ENCODE measurements at regions not wholly inside any gene's neighbourhood (a gene's known extent, or its start where the extent isn't known, plus 50 kb on each side); places are given as distances from the start of the nearest gene placed in this dataset.
"Not testable (repeated sequence)": the region's sequence is repeated elsewhere in the genome, so short reads cannot be mapped to it uniquely, and the experiment has no call there.

DNA sequence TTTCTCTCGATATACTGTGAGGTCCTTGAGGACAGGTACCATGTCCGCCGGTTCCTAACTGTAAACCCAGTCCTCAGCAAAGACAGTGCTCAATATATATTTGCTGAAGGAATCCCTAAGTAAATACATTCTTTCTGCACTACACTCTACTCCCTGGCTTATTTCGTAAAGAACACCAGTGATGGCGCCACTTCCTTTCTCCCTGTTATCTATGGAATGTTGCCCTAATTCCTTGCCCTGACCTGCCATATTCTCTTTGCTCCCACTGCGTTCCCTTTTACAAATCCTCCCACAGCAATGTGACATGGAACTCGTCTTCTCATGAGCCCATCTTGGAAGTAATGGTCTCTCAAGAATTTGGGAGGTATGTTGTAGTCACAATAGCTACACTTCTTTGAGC lies 507.4 kb upstream of the COBL start:
- intact Hi-C loops (cut with DNase I), result no loop called here
- DNase-seq (no peak), ATAC-seq (no peak)

DNA sequence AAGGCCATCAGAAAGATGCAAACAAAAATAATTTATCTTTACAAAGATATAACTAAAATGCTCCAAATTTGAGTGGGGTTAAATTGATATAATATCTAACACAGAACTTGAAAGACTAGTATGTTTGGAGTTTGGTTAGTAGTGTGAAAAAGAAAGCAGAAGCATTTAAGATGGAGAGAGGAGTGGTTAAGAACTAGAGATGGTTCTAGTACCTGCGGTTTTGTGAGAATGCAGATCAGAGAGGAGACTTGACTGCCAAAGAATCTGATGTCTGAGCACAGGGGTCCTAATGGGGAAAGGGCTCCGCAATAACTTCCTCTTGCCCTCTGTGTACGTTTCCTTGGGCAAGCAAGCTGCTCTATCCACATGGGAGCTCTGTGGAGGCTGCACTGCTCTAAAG lies 506.8 kb upstream of the COBL start:
- intact Hi-C loops (cut with DNase I), result no loop called here

DNA sequence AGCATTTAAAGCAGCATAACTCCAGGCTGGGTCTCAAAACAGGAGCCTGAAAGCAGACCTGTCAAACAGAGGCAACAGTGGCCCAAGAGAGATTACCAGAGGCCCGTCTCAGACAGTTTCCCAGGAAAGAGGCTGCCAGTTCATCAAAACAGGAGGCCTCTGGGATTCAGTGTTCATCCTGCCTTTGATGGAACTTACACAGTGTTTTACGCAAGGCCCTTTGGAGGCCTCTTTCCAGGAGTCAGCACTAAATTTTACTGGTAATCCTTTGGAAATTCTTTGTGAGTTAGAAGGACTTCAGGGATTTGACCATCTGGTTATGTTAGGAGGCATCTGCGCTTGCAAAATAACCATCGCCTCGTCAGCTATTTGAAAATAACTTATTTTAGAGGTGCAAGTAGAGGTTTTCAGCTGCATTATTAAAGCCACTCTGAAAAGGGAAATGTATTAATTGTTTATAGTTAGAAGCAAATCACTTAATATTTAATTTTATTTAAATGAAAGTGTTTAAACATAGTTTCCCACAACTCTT lies 501.2 kb upstream of the COBL start:
- ATAC-seq (no peak), DNase-seq (no peak)
- intact Hi-C loops (cut with DNase I), result no loop called here

More for the DNA sequence above, 506.8 kb upstream of the COBL start:
- DNase-seq (no peak), ATAC-seq (no peak)

DNA sequence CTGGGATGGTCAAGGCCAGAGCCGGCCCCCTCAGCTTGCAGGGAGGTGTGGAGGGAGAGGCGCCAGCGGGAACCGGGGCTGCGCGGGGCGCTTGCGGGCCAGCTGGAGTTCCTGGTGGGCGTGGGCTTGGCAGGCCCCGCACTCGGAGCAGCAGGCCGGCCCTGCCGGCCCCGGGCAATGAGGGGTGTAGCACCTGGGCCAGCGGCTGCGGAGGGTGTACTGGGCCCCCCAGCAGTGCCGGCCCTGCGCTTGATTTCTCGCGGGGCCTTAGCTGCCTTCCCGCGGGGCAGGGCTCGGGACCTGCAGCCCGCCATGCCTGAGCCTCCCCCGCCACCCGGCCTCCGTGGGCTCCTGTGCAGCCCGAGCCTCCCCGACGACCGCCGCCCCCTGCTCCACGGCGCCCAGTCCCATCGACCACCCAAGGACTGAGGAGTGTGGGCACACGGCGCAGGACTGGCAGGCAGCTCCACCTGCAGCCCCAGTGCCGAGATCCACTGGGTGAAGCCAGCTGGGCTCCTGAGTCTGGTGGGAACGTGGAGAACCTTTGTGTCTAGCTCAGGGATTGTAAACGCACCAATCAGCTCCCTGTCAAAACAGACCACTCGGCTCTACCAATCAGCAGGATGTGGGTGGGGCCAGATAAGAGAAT lies 489.3 kb upstream of the COBL start:
- intact Hi-C loops (cut with DNase I); DNase-seq; ATAC-seq: not testable (repeated sequence)

DNA sequence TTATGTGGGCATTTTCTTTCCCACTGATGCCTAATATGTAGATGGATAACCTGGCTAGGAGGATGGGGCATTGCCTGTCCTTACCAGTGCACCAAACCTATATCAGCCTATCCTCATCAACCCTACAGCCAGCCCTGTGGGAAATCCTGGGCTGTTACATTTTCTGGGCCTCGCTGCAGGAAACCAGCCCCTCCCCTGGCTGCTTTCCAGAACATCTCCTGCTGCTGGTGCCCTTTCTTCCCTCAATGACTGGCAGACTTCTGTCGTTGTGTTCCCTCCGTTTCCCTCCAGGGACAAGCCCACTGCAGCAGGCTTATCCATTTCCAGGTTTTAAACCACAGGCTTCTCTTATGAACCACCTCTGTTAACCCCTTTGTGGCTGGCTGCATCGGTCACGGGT lies 486.1 kb upstream of the COBL start:
- ATAC-seq (no peak), DNase-seq (no peak)
- intact Hi-C loops (cut with DNase I), result no loop called here

DNA sequence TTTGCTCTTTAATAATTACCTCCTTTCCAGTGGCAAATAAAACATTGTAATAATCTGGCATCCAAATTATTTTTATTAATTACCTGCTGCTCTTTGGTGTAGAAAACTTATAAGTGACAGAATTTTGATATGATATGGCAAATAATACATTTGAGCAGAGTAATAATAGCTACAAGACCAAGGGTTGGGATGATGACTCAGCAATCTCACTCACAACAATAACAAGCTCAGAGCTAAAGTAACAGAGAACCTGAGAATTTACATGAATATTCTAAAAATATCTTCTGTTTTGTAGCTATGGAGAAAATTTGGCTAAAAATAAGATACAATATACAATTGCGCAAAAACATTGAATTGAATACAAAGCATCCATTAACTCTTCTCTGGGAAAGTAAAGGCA lies 480.8 kb upstream of the COBL start:
- no peak for DNase-seq
- ATAC-seq, result no peak
- intact Hi-C loops (cut with DNase I), result no loop called here

DNA sequence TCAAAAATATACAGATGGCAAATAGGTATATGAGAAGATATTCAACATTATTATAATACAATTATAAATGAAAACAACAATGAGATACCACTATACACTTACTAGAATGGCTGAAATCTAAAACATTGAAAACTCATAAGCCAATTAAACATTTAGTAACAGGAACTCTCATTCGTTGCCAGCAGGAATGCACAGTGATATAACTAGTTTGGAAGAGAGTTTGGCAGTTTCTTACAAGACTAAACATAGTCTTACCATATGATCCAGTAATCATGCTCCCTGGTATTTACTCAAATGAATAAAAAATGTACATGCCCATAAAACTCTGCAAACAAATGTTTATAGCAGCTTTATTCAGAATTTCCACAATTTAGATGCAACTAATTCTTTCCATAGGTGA lies 476.2 kb upstream of the COBL start:
- DNase-seq (no peak), ATAC-seq (no peak)
- intact Hi-C loops (cut with DNase I), result no loop called here

DNA sequence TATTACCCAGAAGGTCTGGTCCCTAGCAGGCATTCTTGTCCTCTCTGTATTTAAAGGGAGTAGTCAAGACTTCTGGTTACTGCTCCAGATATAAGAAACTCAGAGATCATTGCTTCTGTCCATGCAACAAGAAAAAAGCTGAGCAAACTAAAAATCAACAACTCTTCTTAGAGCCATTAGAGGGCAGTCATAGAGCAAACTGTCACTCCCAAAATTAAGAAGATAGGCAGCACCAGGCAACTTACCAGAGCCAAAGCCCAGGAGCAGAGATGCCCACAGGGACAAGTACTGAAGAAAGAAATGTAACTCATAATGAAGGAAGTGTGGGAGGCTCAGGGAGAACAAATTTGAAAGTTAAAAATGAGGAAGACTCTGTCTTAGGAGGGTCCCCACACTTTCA lies 472.9 kb upstream of the COBL start:
- DNase-seq (no peak), ATAC-seq (no peak)
- intact Hi-C loops (cut with DNase I), result no loop called here

DNA sequence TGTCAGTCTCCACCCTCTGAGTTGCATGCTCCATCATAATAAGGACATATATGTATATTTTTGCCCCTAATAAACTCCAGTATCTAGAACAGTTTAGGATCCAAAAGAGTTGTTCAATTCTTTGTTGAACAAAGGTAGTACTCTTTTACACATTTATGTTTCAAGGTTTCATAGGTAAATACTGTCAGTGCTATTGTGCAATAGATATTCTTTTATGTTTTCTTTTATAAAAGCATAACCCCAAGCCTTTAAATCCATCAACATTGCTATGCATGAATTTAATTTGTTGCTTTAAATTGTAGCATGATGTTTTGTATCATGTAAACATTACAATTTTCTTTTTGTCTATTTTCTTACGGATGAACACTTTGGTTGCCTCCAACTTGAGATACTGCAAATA lies 469.7 kb upstream of the COBL start:
- DNase-seq (no peak), ATAC-seq (no peak)
- intact Hi-C loops (cut with DNase I), result no loop called here

DNA sequence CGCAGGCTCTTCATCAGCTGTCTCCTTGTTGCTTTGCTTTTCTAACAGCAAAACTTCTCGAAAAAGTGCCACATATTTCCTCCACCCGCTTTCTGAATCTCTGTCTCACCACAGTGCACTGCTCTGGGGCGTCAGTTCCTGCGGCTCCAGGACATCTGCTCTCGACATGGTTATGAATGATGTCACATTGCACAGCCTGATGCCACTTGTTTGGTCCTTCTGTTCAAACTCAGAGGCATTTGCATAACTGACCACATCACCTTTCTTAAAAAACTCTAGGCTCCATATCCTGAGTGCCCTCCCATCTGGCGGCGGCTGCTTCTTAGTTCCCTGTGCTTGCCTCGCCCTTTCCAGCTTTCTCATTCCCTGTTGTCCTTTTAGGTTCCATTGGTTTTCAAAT lies 469.3 kb upstream of the COBL start:
- intact Hi-C loops (cut with DNase I), result no loop called here
- ATAC-seq (no peak), DNase-seq (no peak)

DNA sequence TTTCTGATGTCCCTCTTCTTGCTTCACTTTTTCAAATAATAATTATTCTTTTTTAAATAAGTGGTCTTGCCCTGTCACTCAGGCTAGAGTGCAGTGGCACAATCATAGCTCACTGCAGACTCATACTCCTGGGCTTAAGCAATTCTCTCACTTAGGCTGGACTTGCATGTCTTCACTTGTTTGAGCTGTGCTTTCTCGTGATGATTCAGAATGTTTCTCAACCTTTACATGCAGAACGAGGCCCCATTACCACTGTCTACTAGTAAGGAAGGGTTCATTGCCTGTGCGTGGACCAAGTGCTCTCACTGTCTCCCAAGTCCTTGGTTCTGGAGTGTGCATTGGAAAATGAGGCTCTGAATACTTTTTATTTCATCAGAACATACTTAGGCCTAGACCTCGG lies 468.6 kb upstream of the COBL start:
- intact Hi-C loops (cut with DNase I), result no loop called here
- ATAC-seq, result no peak
- DNase-seq, result no peak

DNA sequence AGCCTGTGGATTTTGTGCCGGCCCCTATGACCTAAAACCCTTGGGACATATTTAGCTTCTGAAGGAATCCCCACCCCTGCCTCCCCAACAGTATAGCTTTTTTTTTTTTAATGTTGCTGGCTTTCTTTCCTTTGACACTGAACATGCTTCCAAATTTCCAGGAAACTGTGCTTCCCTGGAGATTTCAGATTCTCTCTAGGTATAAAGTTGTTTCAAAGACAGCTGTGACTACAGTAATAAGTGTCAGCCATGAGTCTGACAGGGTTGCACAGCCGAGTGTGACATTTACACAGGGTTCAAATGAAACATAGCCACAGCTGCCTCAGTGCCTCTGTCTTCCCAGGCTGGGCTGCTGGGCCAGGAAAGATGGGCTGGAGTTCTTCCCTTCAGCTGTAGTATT lies 466.6 kb upstream of the COBL start:
- ATAC-seq, result no peak
- DNase-seq, result no peak
- intact Hi-C loops (cut with DNase I), result no loop called here

DNA sequence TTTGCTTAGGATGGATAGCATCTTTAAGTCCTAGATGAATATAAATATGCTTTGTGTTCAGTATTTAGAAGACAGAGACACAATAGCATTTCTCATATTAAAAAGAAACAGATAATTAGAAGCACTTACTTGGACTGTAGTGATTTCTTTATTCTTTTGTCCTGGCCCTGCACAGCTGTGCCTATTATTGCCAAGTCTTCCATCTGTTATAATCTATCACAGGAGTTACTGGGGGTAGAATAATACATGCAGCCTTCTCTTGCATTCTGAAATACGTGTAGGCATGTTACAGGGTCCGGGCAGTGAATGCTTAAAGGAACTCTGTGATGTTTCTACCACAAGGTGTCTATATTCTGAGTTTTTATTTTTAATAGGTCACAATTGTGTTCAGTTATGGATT lies 461.5 kb upstream of the COBL start:
- no peak for ATAC-seq
- no peak for DNase-seq
- intact Hi-C loops (cut with DNase I), result no loop called here

DNA sequence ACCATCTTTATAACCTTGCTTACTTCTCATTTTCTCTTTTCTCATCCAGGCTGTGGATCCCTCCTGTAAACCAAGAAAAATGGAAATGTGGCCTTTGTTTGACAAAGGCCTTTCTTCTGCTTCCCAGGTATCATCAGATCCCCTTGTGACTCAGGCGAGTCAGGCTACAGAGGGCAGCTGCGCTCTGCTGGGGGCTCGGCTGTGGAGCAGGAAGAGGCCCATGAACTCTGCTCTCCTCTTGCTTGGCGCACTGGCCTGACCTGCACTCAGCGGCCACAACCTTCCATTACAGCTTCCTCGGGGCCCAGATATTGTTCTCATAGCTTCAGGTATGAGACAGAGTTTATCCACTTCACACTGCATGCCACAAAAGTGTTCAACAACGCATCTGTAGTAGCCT lies 457.6 kb upstream of the COBL start:
- DNase-seq, result no peak
- intact Hi-C loops (cut with DNase I), result no loop called here
- no peak for ATAC-seq

DNA sequence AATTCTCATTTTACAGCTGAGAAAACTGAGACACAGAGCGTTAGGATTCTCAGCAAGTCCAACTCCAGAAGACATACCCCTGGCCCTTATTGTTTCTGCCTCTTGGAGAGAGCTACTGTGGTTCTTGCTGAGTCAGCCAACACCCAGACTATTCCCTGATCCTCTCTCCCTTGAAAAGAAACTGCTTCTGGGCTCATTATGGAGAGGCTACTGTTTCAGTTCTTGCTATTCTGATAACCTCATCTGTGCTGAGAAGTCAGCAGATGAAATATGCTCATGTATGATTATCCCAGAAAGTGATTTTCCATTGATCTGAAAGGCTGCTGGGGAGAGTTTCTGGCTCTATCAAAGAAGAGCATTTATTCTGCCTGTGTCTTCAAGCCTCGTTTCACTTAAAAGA lies 455.6 kb upstream of the COBL start:
- DNase-seq (no peak), ATAC-seq (no peak)
- intact Hi-C loops (cut with DNase I), result no loop called here

DNA sequence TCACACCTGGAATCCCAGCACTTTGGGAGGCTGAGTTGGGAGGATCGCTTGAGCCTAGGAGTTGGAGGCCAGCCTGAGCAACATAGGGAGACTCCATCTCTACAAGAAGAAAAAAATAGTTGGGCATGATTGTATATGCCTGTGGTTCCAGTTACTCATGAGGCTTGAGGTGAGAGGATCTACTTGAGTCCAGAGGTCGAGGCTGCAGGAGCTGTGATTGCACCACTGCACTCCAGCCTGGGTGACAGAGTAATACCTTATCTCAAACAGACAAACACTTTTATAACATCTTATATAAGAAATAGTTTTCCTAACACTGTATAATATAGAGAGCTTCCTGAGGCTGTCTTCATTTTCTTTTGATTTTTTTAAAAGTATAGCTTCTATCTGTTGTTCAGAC lies 448.4 kb upstream of the COBL start:
- intact Hi-C loops (cut with DNase I), result no loop called here
- ATAC-seq (no peak), DNase-seq (no peak)

DNA sequence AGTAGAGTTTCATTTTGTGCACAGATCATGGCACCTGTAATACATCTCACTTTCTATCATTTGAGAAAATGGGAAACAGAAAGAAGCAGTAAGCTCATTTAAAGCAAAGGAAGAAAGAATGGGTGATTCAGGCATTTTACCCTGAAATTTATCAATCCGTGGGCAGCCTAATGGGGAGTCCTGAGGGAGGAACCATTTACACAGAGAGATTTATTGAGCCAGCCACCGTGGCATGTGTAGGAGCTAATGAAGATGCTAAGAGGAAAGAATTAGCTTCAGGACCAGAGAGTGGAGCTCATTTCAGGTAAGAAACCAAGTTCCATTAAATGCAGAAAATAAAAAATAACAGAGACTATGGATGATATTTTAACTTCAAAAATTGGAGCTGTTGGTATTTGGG lies 443.4 kb upstream of the COBL start:
- ATAC-seq (no peak), DNase-seq (no peak)
- intact Hi-C loops (cut with DNase I), result no loop called here

DNA sequence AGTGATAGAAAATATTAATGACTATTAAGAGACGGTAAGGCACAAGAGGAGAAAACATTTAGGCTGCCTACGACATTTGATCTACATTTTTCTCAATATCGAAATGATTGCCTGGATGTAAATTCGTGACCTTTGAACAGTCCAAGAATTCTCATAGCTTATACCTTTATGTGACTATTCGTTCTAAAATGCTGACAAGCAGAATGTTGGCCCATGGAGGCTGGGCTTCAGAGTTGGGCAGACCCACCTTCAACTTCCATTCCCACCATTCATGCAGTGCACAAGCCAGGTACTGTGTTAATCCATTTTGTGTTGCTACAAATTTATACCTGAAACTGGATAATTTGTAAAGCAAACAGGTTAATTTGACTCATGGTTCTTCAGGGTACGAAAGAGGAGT lies 441.4 kb upstream of the COBL start:
- DNase-seq (no peak), ATAC-seq (no peak)
- intact Hi-C loops (cut with DNase I), result no loop called here

DNA sequence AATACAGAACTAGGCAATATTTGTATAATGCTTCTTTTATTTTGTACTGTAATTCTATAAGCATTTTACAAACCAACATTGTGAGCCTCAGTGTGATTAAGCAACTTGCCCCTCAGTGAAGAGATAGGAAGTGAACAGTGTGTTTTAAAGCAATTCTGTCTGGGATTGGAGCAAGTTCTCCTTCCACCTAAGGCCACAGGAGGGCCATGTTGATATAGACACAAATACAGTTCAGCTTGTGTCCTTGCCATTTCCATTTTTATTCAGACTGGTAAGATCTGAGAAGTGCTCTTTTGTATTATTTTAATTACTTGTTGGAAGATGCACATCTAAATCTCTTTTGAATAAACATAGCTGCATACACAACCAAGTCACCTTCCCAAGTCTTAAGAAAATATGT lies 416.3 kb upstream of the COBL start:
- no peak for DNase-seq

DNA sequence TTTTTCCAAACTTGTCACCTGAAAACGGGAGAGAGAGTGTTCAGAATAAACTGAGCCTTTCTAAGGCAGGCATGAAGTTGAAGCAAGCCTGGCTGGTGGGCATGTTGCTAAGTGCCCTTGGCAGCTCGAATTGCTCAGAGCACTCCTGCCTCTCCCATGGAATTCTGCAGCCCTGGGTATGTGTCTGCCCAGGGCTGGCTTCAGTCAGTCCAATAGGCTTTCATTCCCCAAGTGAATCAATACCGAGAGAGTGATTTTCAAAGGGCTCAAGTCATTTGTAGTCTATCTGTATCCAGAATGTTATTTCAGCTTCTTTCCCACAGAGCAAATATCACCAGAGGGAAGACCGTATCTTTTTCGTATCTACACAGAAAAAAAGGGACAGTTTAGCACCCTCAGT lies 415.5 kb upstream of the COBL start:
- intact Hi-C loops (cut with DNase I), result no loop called here
- no peak for ATAC-seq
- DNase-seq, result no peak

More for the DNA sequence above, 416.3 kb upstream of the COBL start:
- no peak for ATAC-seq
- intact Hi-C loops (cut with DNase I), result no loop called here

DNA sequence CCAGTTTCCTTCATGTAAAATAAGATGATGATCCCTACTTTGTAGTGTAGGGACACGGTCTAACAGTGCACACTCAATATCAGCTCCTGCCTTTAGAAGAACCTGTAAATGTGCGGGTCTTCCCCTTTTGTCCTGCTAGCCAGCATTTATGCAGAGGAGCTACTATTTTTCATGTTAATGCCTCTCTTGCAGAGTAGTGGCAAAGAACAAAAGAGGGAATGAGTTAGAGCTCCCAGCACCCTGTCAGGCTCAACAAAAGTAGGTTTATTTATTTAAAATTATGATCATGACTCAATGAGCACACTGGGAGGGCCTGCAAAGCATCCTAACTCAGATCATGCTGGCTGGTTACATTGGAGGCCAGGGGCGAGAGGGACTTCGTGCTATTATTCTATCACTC lies 414.5 kb upstream of the COBL start:
- ATAC-seq (no peak), DNase-seq (no peak)
- intact Hi-C loops (cut with DNase I), result no loop called here

DNA sequence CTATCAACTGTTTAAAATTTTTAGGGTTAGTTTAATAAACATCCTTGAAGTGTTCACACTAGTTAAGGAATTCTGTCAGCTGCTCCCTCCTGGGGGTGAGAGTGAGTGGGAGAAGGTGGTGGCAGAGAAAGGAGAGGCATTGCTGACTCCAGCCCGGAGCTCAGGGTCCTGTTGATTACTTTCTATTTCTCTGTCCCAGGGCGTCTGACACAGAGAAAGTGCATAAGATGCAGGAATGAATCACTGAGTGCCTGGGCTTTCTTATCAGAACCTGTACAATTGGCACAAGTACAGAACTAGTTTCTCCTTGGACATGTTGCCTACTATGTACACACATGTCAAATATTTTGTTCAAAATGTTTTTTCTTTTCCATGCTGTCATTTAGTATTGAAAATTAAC lies 410.8 kb upstream of the COBL start:
- DNase-seq, result no peak
- no peak for ATAC-seq
- intact Hi-C loops (cut with DNase I), result no loop called here
